H1 (cell line): ENCODE measurements at regions not wholly inside any gene's neighbourhood (a gene's known extent, or its start where the extent isn't known, plus 50 kb on each side); places are given as distances from the start of the nearest gene placed in this dataset.

ENCODE experiments used
- CEBPB ChIP-seq: IDR thresholded peaks from 2 replicates; pipeline ENCODE4 v1.6.1; 2012; ENCODE audit warnings: low read depth, low read length
- CREB1 ChIP-seq: IDR thresholded peaks from 2 replicates; pipeline ENCODE4 v1.6.1; 2012; ENCODE audit warnings: inconsistent platforms
- EP300 ChIP-seq, 2 experiments: IDR thresholded peaks; 1 replicate in 1 of 2; 2 replicates in 1 of 2; pipeline ENCODE4 v1.6.1; 2011 to 2012; ENCODE audit warnings: low read depth in 2 of 2, low read length in 2 of 2, mild to moderate bottlenecking in 2 of 2, borderline replicate concordance in 1 of 2, inconsistent platforms in 1 of 2, moderate library complexity in 1 of 2
- KDM5A ChIP-seq: fragments of 200-600 bp; IDR thresholded peaks from 2 replicates; pipeline ENCODE4 v1.7.1; 2012; ENCODE audit warnings: mild to moderate bottlenecking, low read length, inconsistent platforms, mixed read lengths
- POLR2A ChIP-seq, 2 experiments: IDR thresholded peaks; 1 replicate in 1 of 2; 2 replicates in 1 of 2; pipeline ENCODE4 v1.6.1; 2011; ENCODE audit warnings: low read depth in 2 of 2, low read length in 2 of 2, mild to moderate bottlenecking in 2 of 2; ENCODE audit errors: control extremely low read depth in 1 of 2
- POLR2AphosphoS5 ChIP-seq: IDR thresholded peaks from 2 replicates; pipeline ENCODE4 v1.6.1; 2011; ENCODE audit warnings: low read depth, low read length
- RFX5 ChIP-seq: IDR thresholded peaks from 2 replicates; pipeline ENCODE4 v1.6.1; 2011; ENCODE audit warnings: low read depth, low read length, improper control_type of control experiment, borderline replicate concordance
- SIX5 ChIP-seq: IDR thresholded peaks from 2 replicates; pipeline ENCODE4 v1.6.1; 2011; ENCODE audit warnings: mild to moderate bottlenecking, low read depth, low read length
- TAF1 ChIP-seq: IDR thresholded peaks from 2 replicates; pipeline ENCODE4 v1.6.1; 2011; ENCODE audit warnings: mild to moderate bottlenecking, low read depth, low read length
- TEAD4 ChIP-seq: IDR thresholded peaks from 2 replicates; pipeline ENCODE4 v1.6.1; 2012; ENCODE audit warnings: low read depth, low read length, inconsistent platforms, mixed read lengths
- ZNF274 ChIP-seq: IDR thresholded peaks from 2 replicates; pipeline ENCODE4 v1.7.0; 2012; ENCODE audit warnings: low read length, borderline replicate concordance; ENCODE audit errors: extremely low read depth
- TF ChIP-seq, protein P1 (sequence below), 3 experiments: IDR thresholded peaks; 1 replicate in 2 of 3; 2 replicates in 1 of 3; pipeline versions ENCODE4 v1.5.1 to v1.6.1; 2011; ENCODE audit warnings: low read length in 3 of 3, mild to moderate bottlenecking in 3 of 3, inconsistent platforms in 2 of 3, low read depth in 1 of 3, moderate library complexity in 1 of 3; ENCODE audit not compliant: insufficient read depth in 1 of 3; ENCODE audit errors: control extremely low read depth in 1 of 3
- TF ChIP-seq, protein P2 (sequence below): IDR thresholded peaks from 2 replicates; pipeline ENCODE4 v1.6.1; 2011; ENCODE audit warnings: low read length, improper control_type of control experiment

DNA sequence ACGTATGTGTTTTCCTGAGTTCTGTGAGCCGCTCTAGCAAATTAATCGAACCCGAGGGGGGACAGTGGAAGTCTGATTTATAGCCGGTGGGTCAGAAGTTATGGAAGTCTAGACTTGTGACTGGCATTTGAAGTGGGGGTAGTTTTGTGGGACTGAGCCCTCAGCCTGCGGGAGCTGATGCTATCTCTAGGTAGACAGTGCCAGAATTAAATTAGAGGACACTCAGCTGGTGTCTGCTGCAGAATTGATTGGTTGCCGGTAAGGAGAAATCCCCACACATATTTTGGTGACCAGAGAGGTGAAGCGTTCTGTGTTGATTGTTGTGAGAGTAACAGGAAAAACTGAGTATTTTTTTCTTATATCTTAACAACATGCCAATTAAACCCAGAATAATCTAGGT, 143.8 kb upstream of the ADCY1 start:
- TF ChIP-seq RFX5, result no peak
- no peak for TF ChIP-seq ZNF274
- no peak for TF ChIP-seq TEAD4
- no peak for TF ChIP-seq KDM5A
- TF ChIP-seq, protein P1, sequence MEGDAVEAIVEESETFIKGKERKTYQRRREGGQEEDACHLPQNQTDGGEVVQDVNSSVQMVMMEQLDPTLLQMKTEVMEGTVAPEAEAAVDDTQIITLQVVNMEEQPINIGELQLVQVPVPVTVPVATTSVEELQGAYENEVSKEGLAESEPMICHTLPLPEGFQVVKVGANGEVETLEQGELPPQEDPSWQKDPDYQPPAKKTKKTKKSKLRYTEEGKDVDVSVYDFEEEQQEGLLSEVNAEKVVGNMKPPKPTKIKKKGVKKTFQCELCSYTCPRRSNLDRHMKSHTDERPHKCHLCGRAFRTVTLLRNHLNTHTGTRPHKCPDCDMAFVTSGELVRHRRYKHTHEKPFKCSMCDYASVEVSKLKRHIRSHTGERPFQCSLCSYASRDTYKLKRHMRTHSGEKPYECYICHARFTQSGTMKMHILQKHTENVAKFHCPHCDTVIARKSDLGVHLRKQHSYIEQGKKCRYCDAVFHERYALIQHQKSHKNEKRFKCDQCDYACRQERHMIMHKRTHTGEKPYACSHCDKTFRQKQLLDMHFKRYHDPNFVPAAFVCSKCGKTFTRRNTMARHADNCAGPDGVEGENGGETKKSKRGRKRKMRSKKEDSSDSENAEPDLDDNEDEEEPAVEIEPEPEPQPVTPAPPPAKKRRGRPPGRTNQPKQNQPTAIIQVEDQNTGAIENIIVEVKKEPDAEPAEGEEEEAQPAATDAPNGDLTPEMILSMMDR (IDR thresholded peaks at IDR 0.05; ENCODE audit: control extremely low read depth in 1 of 3, insufficient read depth in 1 of 3, low read depth in 1 of 3, low read length in 3 of 3), result no peak
- TF ChIP-seq TAF1, result no peak
- no peak for TF ChIP-seq CREB1
- TF ChIP-seq POLR2A (IDR thresholded peaks at IDR 0.05; ENCODE audit: control extremely low read depth in 1 of 2, low read depth in 2 of 2, low read length in 2 of 2), result no peak
- TF ChIP-seq, protein P2, sequence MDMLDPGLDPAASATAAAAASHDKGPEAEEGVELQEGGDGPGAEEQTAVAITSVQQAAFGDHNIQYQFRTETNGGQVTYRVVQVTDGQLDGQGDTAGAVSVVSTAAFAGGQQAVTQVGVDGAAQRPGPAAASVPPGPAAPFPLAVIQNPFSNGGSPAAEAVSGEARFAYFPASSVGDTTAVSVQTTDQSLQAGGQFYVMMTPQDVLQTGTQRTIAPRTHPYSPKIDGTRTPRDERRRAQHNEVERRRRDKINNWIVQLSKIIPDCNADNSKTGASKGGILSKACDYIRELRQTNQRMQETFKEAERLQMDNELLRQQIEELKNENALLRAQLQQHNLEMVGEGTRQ, result no peak
- TF ChIP-seq EP300 (IDR thresholded peaks at IDR 0.05; ENCODE audit: borderline replicate concordance in 1 of 2, low read depth in 2 of 2, low read length in 2 of 2), result no peak
- no peak for TF ChIP-seq POLR2AphosphoS5
- no peak for TF ChIP-seq SIX5
- no peak for TF ChIP-seq CEBPB
